ENCODE measurements at regions not wholly inside any gene's neighbourhood (a gene's known extent, or its start where the extent isn't known, plus 50 kb on each side); places are given as distances from the start of the nearest gene placed in this dataset.
A peak's percentile ranks its signal among the peaks of the same experiment; 100 is the strongest.
"Not testable (repeated sequence)": the region's sequence is repeated elsewhere in the genome, so short reads cannot be mapped to it uniquely, and the experiment has no call there.

GRCh38 chr5:134471858-134472449 lies 53.5 kb upstream of the JADE2 start:
- not testable (repeated sequence) for FAIRE-seq; DNase-seq (ENCODE audit: insufficient read length, low spot score)

- FAIRE-seq (no peak), DNase-seq (ENCODE audit: insufficient read length, low spot score) (no peak)
These were observed 56.5 kb upstream of the JADE2 start for GRCh38 chr5:134468921-134469400.

- FAIRE-seq = no peak
- no peak for DNase-seq (ENCODE audit: insufficient read length, low spot score)
These were observed 55.5 kb upstream of the CDKN2AIPNL start for GRCh38 chr5:134467231-134467630.

GRCh38 chr5:134466241-134467069 lies 54.8 kb upstream of the CDKN2AIPNL start:
- FAIRE-seq (peak; percentile 87), DNase-seq (ENCODE audit: insufficient read length, low spot score) (peak; percentile 32)

GRCh38 chr5:134465816-134466240 lies 54.1 kb upstream of the CDKN2AIPNL start:
- FAIRE-seq = peak; percentile 91
- DNase-seq (ENCODE audit: insufficient read length, low spot score) = peak; percentile 67

GRCh38 chr5:134464988-134465815 lies 53.5 kb upstream of the CDKN2AIPNL start:
- no peak for DNase-seq (ENCODE audit: insufficient read length, low spot score)
- FAIRE-seq = no peak

GRCh38 chr5:134463991-134464760 lies 52.5 kb upstream of the CDKN2AIPNL start:
- no peak for DNase-seq (ENCODE audit: insufficient read length, low spot score)
- no peak for FAIRE-seq

GRCh38 chr5:134463176-134463720 lies 51.6 kb upstream of the CDKN2AIPNL start:
- FAIRE-seq = no peak

GRCh38 chr5:134462761-134463160 lies 51.1 kb upstream of the CDKN2AIPNL start:
- DNase-seq (ENCODE audit: insufficient read length, low spot score) = no peak

More at GRCh38 chr5:134463176-134463720, 51.6 kb upstream of the CDKN2AIPNL start:
- DNase-seq (ENCODE audit: insufficient read length, low spot score) = no peak

GRCh38 chr5:134462047-134462575 lies 50.4 kb upstream of the CDKN2AIPNL start:
- FAIRE-seq (no peak), DNase-seq (ENCODE audit: insufficient read length, low spot score) (no peak)

More at GRCh38 chr5:134462761-134463160, 51.1 kb upstream of the CDKN2AIPNL start:
- FAIRE-seq = no peak
